HG03139 (cell line): ENCODE measurements at regions not wholly inside any gene's neighbourhood (a gene's known extent, or its start where the extent isn't known, plus 50 kb on each side); places are given as distances from the start of the nearest gene placed in this dataset.
"Not testable (repeated sequence)": the region's sequence is repeated elsewhere in the genome, so short reads cannot be mapped to it uniquely, and the experiment has no call there.

Experiments used
- ATAC-seq: cut with Tn5 transposase; IDR thresholded peaks from one replicate; pipeline ENCODE4 v1.9.1; 2021; ENCODE audit not compliant: unreplicated experiment

DNA sequence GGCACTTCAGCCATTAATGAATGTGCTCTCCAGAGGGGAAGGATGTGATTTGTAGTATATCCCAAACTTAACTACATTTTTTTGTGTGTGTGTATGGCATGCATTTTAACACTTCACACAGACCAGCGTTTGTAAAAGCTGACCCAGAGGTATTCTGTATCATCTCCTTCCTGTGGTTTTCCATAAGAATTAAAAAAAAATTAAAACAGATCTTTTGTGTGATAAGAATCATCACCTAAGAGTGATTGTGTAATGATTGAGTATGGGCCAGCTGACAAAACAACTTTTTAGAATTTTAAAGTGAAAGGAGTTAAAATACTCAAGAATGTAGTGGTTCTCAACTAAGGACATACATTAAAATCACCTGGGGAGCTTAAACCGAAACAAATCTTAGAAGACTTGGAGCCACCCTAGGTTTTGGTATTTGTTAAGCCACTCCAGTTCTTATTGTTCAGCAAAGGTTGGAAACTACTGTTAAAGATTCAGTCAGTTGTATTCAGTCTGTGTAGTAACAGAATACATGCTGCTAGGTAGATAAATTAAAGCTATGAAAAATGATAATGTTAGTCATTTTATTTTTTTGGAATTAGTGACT is 120.1 kb downstream of the HAUS1 start:
- ATAC-seq = no peak

DNA sequence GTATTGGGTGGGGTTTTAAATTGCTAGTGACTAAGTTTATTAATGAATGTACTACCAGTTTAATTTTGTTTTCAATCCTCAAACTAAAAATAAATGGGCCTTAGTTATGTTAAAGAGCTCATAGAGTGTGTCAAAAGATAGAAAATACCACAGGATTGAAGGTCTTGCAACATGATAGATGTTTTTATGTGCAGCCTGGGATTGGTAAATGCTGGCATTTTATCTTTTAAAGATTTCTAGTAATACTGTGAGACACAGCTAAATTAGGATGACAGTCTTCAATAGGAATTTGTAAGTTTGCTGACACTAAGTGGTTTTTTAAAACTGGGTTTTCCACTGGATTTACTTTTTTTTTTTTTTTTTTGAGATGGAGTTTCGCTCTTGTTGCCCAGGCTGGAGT is 122.3 kb downstream of the HAUS1 start:
- no peak for ATAC-seq

GRCh38 chr18:46229641-46230040 is 125.5 kb downstream of the HAUS1 start:
- not testable (repeated sequence) for ATAC-seq

GRCh38 chr18:46236156-46236555 is 132.0 kb downstream of the HAUS1 start:
- ATAC-seq = no peak

GRCh38 chr18:46237891-46238290 is 133.7 kb downstream of the HAUS1 start:
- no peak for ATAC-seq

DNA sequence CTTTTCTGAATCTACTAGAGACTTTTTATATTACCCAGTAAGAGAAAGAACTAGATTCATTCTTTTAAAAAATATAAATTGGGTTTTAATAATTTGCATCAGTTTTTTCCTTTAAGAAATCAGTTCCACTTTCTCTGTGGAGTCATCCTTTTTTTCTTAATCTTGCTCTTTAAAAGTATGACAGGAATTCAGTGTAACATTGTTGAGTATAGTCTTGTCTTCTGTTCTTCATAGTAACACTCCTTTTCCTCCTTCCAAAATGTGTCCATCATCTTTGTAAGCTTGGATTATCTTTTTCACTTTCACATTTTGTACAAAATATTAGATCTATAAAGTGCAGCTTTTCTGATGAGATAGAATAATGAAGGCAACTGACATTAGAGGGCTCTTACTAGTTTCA is 135.4 kb downstream of the HAUS1 start:
- no peak for ATAC-seq

- ATAC-seq = no peak
These were observed 135.8 kb downstream of the HAUS1 start for GRCh38 chr18:46239998-46240397.

DNA sequence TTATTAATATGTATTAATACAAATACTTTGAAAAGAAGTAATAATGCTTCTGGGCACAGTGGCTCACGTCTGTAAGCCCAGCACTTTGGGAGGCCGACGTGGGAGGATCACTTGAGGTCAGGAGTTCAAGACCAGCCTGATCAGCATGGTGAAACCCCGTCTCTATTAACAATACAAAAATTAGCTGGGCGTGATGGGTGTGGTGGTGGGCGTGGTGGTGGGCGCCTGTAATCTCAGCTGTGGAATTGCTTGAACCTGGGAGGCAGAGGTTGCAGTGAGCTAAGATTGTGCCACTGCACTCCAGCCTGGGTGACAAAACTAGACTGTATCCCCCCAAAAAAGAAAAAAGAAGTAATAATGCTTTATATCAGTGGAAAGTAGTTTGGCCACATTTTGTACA is 137.2 kb downstream of the HAUS1 start:
- ATAC-seq = not testable (repeated sequence)

- ATAC-seq = no peak
These were observed 138.0 kb downstream of the HAUS1 start for GRCh38 chr18:46242183-46242582.

DNA sequence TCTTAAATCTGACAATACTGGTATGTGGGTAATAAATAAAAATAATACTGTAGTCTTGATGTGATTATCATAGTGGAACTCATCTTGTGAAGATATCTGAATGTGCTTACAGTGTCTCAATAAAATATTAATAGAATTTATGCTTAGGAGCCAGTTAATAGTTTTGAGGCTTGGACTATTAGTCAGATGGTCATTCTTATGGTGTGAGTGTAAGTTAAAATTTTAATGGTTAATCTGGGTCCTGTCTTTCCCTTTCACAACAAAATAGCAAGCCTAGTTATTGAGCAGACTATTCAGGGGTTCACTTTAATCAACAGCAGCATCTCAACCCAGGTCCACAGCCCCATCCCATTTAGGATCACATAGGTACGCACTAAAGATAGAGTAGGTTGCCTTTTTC is 138.9 kb downstream of the HAUS1 start:
- ATAC-seq = no peak

DNA sequence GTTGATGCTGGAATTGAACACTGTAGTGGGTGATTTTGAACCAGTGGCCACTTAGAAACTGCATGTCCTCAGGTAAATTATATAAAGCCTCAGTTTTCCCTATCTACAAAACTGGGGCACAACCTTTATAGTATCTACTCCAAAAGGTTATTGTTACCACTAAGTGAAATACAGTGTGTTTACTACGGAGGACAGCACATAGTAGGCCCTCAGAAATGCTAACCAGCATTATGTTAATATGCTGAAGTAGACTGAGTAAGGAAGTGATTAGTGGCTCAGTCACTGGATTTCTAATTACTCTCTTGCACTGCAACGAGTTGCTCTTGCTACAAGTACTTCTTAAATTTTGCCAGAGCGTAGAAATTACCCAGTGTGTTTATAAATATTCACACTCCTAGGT is 139.5 kb downstream of the HAUS1 start:
- no peak for ATAC-seq

- ATAC-seq = no peak
These were observed 141.9 kb downstream of the HAUS1 start for GRCh38 chr18:46246101-46246500.

- no peak for ATAC-seq
These were observed 143.8 kb downstream of the HAUS1 start for GRCh38 chr18:46247942-46248341.

GRCh38 chr18:46250084-46250811 is 146.1 kb downstream of the HAUS1 start:
- ATAC-seq = peak; percentile 95

DNA sequence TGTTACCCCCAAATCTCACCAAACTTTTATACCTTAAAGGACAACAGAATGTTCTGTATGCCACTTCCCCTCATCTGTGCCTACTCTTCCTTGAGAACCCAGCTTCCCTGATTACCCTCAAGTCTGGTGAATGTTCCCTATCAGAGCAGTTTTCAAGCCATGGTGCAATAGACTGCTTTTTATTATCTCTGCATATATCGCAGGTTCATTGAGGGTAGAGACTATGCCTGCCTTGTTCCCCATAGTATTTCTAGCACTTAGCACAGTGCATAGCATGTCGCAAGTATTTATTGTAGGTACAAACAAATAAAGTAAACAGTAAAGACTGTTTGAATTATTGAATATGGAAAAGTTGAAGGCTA is 146.6 kb downstream of the HAUS1 start:
- peak; percentile 15 for ATAC-seq

DNA sequence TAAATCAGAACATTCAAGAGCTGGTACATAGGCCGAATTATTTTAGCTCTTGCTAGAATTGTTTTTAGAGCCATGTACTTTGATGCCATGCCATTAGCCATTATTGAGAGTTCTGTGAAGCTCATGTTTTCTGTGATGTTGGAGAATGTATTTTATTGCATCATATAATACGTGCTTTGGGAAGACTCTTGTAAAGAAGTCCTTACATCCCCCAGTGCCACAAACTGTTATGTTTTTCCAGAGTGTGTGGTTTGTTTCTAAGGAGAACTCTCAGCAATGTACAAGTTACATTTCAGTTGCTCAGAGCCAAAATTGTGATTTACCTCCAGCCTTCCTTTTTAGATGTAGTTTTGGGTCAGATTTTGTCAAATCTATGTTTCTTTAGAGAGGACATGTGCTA is 148.6 kb downstream of the HAUS1 start:
- no peak for ATAC-seq

DNA sequence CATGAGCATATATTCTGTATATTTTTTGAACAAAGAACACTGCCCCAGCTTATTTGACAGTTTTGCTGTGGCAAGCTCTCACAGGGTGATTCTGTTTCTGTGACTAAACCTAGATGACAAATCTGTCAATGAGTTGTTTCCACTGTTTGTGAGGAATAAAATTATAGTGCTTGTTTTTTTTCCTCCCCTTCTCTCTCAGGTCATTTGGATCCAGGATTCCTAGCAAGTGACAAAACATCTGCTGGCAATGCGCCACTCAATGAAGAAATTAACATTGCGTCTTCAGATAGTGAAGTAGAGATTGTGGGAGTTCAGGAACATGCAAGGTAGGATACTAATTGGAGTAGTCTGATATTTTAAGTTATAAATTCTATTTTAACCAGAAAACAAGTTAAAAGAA is 149.3 kb downstream of the HAUS1 start:
- ATAC-seq = no peak

GRCh38 chr18:46256078-46256477 is 151.9 kb downstream of the HAUS1 start:
- no peak for ATAC-seq

GRCh38 chr18:46257366-46257765 is 153.2 kb downstream of the HAUS1 start:
- no peak for ATAC-seq

GRCh38 chr18:46260016-46260878 is 156.1 kb downstream of the HAUS1 start:
- no peak for ATAC-seq

- ATAC-seq = no peak
These were observed 156.6 kb downstream of the HAUS1 start for GRCh38 chr18:46260879-46261143.

- no peak for ATAC-seq
These were observed 157.6 kb downstream of the HAUS1 start for GRCh38 chr18:46261799-46262198.
